Ascending aorta (tissue), 2 donors: ENCODE measurements at regions not wholly inside any gene's neighbourhood (a gene's known extent, or its start where the extent isn't known, plus 50 kb on each side); places are given as distances from the start of the nearest gene placed in this dataset.

Experiments
- DNase-seq, 2 donors: peaks; one replicate each; pipeline ENCODE4 v3.0.0-alpha.2; 2019; ENCODE audit warnings: low spot score in 2 of 2
- H3K27ac ChIP-seq, 2 donors: fragments of 200-600 bp; sonication (generic); one replicate each; pipeline ENCODE4 v1.5.1; 2016 to 2017; ENCODE audit warnings: mild to moderate bottlenecking in 1 of 2
- H3K27me3 ChIP-seq: fragments of 200-600 bp; sonication (generic); one replicate; pipeline ENCODE4 v1.5.1; 2017
- H3K36me3 ChIP-seq, 2 donors: fragments of 200-600 bp; sonication (generic); one replicate each; pipeline ENCODE4 v1.5.1; 2016
- H3K4me1 ChIP-seq, 2 donors: fragments of 200-600 bp; sonication (generic); one replicate each; pipeline ENCODE4 v1.5.1; 2016 to 2017; ENCODE audit warnings: mild to moderate bottlenecking in 1 of 2
- H3K4me3 ChIP-seq, 2 donors: fragments of 200-600 bp; sonication (generic); one replicate each; pipeline ENCODE4 v1.5.1; 2016 to 2017; ENCODE audit warnings: mild to moderate bottlenecking in 1 of 2
- H3K9me3 ChIP-seq, 2 donors: fragments of 200-600 bp; sonication (generic); one replicate each; pipeline ENCODE4 v1.5.1; 2016
- intact Hi-C: fragments of 100-400 bp; cut with DNase I; formaldehyde crosslinking; loops from one replicate; pipeline ENCODE4 v1.15.1; 2023
- TF ChIP-seq, protein P1 (sequence below), 3 experiments: fragments of 200-600 bp in 2 of 3; fragments of 450-650 bp in 1 of 3; sonication (generic) in 2 of 3; IDR thresholded peaks; one replicate each; pipeline ENCODE4 v1.5.1; 2016 to 2019; ENCODE audit warnings: antibody characterized with exemption in 3 of 3, mild to moderate bottlenecking in 1 of 3, moderate library complexity in 1 of 3

DNA sequence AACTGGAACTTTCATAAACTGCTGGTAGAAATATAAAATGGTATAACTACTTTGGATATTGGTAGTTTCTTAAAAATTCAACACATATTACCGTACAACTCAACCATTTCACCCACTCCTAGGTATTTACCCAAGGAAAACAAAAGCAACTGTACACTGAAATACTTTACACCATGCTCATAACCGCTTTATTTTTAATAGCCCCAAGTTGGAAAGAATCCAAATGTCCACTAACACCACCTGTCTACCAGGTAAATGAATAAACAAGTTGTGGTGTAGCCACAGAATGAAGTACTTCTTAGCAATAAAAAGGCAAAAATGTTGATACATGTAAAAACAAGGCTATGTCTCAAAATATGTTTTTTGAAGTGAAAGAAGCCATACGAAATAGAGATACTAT lies 215.9 kb upstream of the PEX5L start:
- Histone ChIP-seq H3K36me3 (no peaks in the 10 kb centered on the region), H3K27ac (no peak overlapping the region), H3K27me3 (no peaks in the 10 kb centered on the region), H3K4me3 (no peak overlapping the region), H3K9me3 (no peaks in the 10 kb centered on the region), H3K4me1 (no peaks in the 10 kb centered on the region)
- intact Hi-C loops = no loop called here
- TF ChIP-seq, protein P1, sequence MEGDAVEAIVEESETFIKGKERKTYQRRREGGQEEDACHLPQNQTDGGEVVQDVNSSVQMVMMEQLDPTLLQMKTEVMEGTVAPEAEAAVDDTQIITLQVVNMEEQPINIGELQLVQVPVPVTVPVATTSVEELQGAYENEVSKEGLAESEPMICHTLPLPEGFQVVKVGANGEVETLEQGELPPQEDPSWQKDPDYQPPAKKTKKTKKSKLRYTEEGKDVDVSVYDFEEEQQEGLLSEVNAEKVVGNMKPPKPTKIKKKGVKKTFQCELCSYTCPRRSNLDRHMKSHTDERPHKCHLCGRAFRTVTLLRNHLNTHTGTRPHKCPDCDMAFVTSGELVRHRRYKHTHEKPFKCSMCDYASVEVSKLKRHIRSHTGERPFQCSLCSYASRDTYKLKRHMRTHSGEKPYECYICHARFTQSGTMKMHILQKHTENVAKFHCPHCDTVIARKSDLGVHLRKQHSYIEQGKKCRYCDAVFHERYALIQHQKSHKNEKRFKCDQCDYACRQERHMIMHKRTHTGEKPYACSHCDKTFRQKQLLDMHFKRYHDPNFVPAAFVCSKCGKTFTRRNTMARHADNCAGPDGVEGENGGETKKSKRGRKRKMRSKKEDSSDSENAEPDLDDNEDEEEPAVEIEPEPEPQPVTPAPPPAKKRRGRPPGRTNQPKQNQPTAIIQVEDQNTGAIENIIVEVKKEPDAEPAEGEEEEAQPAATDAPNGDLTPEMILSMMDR (IDR thresholded peaks at IDR 0.05) = no peak
- no peak for DNase-seq

DNA sequence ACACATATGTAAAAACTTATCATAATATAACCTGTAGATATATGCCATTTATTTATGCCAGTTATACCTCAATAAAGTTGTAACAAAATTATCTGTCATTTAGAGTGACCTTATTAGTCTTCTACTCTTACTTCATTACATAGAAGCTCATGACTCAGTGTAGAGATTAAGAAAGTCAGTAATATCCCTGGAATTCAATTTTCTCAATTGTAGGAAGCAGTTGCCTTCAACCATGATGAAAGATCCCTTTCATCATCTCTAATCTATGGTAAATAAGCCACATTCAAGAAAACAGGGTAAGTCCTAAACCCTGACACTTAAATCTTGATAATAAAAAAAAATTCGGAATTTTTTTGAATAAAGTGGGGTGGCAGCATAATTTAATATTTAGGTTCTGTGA lies 216.5 kb upstream of the PEX5L start:
- DNase-seq = no peak

DNA sequence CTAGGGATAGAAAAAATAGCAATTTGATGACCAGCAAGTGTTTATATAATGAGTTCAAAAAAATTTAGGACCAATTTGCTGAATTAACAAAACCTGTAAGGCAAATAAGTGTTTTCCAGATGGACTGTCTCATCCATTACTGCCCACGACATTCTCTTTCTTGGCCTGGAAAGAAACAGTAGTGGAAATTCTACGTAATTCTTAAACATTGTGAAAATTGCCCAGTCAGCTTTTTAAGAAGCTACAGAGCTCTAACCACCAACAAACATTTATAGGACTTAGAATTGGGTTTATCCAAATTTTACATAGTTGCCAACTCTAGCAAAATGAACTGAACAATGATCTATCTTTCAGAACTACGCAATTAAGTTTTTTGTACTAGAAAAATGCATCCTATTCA lies 227.7 kb upstream of the PEX5L start:
- TF ChIP-seq, protein P1 (IDR thresholded peaks at IDR 0.05) = no peak
- intact Hi-C loops = no loop called here
- Histone ChIP-seq H3K36me3 (no peaks in the 10 kb centered on the region), H3K4me1 (no peaks in the 10 kb centered on the region), H3K27ac (no peak overlapping the region), H3K27me3 (no peaks in the 10 kb centered on the region), H3K4me3 (no peak overlapping the region), H3K9me3 (peaks cover 0 to 11% of the 10 kb centered on the region in 2 donors)
- no peak for DNase-seq

More for the DNA sequence above, 216.5 kb upstream of the PEX5L start:
- Histone ChIP-seq H3K4me3 (no peak overlapping the region), H3K27ac (no peak overlapping the region), H3K27me3 (no peaks in the 10 kb centered on the region), H3K4me1 (no peaks in the 10 kb centered on the region), H3K36me3 (no peaks in the 10 kb centered on the region), H3K9me3 (no peaks in the 10 kb centered on the region)
- intact Hi-C loops = no loop called here
- TF ChIP-seq, protein P1 (IDR thresholded peaks at IDR 0.05) = no peak

DNA sequence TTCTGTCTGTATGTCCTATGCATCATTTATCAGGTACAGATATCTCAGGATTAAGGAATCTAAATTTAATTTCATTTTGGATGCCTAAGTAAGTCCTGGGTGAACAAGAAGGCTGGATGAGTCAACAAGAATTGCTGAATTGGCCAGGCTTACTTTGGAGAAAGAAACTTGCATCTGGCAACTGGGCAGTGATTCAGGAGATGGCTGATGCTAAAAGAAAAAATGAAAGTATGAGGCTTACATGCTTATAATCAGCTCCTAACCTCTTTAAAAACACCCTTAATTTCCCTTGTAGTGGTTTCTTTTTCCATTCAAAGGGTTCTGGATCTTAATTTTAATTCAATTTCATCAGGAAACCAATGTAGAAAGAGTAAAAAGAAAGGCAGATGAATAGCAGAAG lies 228.8 kb upstream of the PEX5L start:
- Histone ChIP-seq H3K4me3 (no peak overlapping the region), H3K27me3 (no peaks in the 10 kb centered on the region), H3K9me3 (peaks cover 0 to 13% of the 10 kb centered on the region in 2 donors), H3K4me1 (no peaks in the 10 kb centered on the region), H3K27ac (no peak overlapping the region), H3K36me3 (no peaks in the 10 kb centered on the region)
- TF ChIP-seq, protein P1 (IDR thresholded peaks at IDR 0.05) = no peak
- intact Hi-C loops = no loop called here
- no peak for DNase-seq

DNA sequence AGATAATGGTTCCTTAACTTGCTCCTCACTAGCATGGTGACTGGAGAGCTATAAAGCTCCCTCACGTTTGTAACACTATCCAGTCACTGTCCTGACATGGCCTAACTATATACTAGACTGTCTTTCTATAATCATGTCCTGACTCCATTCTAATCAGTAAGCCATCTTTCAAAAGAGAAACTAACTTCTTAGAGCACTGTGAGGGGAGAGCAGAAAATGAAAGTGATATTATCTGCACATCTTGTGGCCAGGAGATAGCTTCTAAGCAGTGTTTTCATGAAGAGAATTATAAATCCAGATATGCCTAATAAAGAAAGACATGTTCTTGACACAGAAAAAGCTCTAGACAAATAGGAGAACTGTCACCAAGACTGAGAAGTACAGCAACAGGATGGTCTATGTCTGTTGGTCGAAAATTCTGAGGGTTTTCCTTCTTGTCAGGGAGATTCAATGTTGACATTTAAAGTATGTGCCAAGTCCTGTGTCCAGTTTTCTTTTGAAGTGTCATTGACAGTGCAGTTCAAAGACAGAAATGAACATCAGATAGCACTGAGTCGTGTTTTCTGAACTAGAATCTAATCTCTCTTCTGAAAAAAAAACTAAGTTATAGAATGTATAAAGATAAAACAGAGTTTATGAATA lies 230.6 kb upstream of the PEX5L start:
- TF ChIP-seq, protein P1 (IDR thresholded peaks at IDR 0.05) = no peak
- H3K9me3 ChIP-seq = peaks cover 0 to 4% of the 10 kb centered on the region in 2 donors
- H3K27me3 ChIP-seq = no peaks in the 10 kb centered on the region
- no peaks in the 10 kb centered on the region for H3K36me3 ChIP-seq
- no peaks in the 10 kb centered on the region for H3K4me1 ChIP-seq
- intact Hi-C loops = no loop called here
- no peak overlapping the region for H3K27ac ChIP-seq
- H3K4me3 ChIP-seq = no peak overlapping the region
- no peak for DNase-seq

DNA sequence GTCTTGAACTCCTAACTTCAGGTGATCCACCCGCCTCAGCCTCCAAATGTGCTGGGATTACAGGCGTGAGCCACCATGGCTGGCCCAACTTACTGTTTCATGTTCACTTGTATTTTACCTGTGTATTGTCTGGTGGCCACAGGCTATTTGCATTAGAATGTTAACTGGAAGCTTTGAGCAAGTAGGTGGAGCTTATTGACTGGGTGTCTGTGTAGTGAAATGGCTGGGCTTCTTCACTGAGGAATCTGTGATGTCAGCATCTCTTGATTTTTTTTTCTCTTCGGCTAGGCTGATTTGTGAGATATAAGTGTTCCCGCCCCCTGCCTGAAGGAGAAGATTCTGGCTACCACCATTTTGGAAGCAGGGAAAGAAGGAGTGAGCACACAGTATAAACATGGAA lies 237.8 kb upstream of the PEX5L start:
- intact Hi-C loops = no loop called here
- H3K4me1 ChIP-seq = no peaks in the 10 kb centered on the region
- H3K4me3 ChIP-seq = no peak overlapping the region
- peaks cover 0 to 4% of the 10 kb centered on the region in 2 donors for H3K9me3 ChIP-seq
- DNase-seq = no peak
- H3K27ac ChIP-seq = no peak overlapping the region
- TF ChIP-seq, protein P1 (IDR thresholded peaks at IDR 0.05) = no peak
- no peaks in the 10 kb centered on the region for H3K27me3 ChIP-seq
- H3K36me3 ChIP-seq = no peaks in the 10 kb centered on the region
